GM21381 (cell line): ENCODE measurements at regions not wholly inside any gene's neighbourhood (a gene's known extent, or its start where the extent isn't known, plus 50 kb on each side); places are given as distances from the start of the nearest gene placed in this dataset.

Experiments used
- ATAC-seq: cut with Tn5 transposase; IDR thresholded peaks from one replicate; pipeline ENCODE4 v1.9.1; 2021; ENCODE audit warnings: mild to moderate bottlenecking, moderate library complexity; ENCODE audit not compliant: unreplicated experiment

DNA sequence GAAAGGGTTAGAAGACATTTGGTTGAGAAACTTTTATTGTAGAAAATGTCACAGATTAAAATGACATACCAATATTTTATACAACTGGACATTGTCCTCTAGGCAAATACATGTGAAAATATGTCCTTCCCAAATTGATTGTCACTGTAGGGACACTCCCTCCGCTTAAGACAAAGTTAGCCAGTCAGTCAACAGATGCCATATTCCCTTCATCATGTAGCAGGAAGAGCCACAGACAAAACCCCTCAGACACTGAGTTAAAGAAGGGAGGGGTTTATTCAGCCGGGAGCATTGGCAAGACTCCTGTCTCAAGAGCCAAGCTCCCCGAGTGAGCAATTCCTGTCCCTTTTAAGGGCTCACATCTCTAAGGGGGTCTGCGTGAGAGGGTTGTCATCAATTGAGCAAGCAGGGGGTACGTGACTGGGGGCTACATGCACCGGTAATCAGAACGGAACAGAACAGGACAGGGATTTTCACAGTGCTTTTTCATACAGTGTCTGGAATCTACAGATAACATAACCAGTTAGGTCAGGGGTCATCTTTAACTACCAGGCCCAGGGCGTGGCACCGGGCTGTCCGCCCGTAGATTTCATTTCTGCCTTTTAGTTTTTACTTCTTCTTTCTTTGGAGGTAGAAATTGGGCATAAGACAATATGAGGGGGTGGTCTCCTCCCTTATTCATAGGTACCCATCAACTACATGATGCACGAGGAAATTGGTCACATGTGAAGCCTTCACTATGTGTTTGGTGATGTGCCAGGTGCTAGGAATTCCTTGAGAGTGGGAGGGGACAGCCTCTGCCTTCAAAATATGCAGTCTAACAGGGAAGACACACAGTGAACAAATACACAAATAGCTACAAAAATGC lies 155.7 kb upstream of the CDYL start:
- ATAC-seq = no peak

- no peak for ATAC-seq
Measured at GRCh38 chr6:4616311-4616710, 159.9 kb upstream of the CDYL start.

- ATAC-seq = no peak
Measured at GRCh38 chr6:4615891-4616290, 160.3 kb upstream of the CDYL start.

- ATAC-seq = no peak
Measured at GRCh38 chr6:4615231-4615630, 161.0 kb upstream of the CDYL start.

- no peak for ATAC-seq
Measured at GRCh38 chr6:4614637-4615036, 161.6 kb upstream of the CDYL start.

DNA sequence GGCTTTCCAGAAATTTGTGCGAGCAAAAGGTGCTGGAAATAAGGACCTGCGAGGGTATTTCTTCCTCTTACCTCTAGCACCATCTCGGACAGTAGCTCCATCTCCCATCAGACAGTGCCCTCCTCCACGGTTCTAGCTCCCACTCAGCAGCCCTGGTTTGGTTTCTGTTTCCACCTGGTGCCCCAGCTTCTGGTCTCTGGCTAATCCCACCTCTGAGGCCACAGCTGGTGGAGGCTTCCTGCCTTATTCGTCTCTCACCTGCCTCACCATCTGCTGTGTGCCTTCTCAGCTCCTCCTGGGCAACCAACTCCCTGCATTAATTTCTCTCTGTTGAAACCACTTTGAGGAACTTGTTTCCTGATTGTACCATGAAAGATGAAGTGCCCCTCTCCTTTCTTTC lies 162.4 kb upstream of the CDYL start:
- no peak for ATAC-seq

DNA sequence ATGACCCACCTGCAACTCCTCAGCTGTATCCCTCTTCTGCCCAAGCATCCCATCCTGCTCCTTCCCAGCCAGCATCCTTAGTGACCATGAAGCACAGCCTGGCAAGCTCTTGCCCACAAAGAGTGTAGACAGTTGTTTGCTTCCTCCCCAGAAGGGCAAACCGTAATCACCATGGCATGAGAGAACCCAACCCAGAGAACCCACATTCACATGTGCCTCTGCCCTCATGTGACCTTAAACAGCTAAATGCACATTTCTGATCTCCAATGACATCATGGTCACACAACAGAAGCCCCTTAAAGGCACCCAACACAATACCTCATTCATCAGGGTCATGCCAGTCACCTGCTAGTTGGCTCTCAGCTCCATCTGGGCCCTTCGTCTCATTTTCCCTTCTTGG lies 162.8 kb upstream of the CDYL start:
- no peak for ATAC-seq

DNA sequence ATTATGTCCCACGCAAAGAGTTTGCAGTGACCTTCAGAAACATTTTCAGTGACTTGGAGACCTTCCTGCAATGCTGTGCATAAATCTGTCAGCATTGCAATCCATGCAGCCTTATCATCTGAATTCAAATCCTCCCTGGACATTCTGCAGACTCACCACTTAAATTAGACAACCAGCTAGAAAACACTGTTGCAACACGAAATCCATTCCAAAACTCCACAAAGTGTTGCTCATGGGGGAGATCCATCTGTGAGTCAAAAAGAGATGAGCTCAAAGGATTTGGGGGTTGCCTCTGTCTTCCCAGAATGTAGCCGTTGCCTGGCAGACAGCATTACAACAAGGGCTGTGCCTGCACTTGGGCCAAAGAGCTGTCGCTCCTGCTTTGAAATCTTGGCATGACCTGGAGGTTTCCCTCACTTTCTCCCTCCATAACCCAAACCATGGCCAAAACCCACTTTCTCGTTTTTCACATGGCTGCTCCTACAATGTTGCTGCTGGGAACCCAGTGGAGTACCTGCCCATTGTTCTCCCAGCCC lies 163.5 kb upstream of the CDYL start:
- ATAC-seq = no peak

GRCh38 chr6:4611429-4612129 lies 164.6 kb upstream of the CDYL start:
- ATAC-seq = no peak

DNA sequence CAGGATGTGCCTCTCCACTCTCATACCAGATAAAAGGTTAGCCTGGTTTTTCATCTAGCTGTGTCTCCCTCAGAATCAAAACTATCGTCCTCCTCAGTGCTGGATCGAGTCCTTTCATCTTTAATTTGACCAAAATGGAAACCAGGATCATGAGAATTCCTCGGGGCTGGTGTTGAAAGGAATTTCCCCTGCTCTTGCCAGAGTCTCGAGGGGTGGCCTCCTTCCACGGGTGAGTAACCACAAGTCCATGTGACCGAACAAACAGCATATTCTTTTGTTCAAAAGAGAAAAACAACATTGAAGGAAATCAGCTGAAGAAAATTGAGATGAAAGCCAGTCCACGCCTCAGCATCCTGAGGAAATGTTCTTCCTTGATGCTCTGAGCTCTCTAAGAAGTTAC lies 165.9 kb upstream of the CDYL start:
- ATAC-seq = no peak

DNA sequence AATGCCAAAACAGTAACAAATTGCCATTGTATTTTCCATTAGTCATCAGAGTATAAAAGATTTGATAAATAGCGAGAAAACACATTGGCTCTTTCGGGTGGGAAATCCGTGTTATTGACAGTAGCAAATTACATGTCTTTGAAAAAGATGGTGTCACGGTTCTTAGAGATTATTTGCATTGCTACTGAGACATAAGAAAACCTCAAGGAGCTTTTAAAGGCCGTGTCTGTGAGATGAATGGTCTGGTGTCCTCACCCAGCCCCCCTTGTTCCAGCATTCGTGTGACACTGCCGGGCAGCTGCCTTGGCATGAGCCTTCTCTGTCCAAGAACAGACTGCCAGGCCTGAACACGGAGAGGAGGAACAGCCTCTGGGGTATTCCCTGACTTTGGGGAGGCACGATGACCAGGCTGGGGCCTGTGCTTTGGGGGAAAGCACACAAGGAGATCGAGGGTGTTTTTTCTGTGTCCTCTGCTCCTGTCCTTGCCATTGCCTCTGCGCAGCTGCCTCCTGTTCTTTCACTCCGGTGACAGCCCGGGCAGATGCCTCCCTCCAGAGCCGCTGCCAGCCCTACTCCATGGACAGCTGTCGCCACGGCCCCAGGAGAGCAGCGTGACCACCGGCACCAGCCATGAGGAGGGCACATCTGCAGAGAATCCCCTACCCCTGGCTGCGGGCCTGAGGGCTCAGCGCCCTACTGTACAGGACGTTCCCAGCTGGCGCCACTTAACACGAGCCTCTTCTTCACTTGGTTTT lies 167.7 kb upstream of the CDYL start:
- no peak for ATAC-seq

- no peak for ATAC-seq
Measured at GRCh38 chr6:4607793-4608192, 168.4 kb upstream of the CDYL start.

DNA sequence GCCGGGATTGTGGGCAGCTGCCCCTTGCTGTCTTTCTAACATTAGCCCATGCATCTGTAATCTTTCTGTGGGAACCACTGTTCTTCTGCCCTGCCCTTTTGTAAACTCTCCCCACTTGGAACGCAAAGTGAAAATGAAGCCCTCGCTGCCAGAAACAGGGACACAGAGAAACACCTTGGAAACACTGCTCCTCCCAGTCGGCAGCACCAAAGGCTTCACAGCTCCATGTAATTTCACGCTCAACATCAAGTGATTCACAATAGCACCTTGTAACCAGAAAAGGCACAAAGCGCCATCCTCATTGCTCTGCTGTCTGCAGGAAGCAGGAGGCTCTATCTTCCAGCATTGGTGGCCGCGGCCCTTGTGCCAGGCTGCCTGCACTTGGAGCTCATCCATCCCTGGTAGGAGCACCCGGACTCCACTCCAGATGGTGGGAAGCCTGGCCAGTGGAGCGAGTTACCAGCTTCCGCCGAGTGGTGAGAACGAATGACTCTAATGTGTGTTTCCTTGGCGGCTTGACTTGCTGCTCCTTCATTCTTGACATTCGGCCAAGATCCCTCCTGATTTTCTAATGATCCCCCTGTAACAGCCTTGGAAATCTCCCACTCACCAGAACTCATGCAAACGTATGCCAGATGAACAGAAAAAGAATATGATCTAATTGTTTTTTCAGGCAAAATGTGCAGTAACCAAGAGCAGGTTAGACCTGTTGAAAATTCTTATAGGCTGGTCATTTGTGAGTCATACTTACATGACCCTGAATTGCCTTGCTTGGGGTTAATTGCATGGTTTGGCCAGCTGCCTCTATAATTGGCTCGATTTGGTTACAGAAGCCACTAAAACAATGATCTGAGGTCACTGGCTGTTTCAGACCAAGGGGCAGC lies 169.1 kb upstream of the CDYL start:
- no peak for ATAC-seq

- no peak for ATAC-seq
Measured at GRCh38 chr6:4606016-4606415, 170.2 kb upstream of the CDYL start.

DNA sequence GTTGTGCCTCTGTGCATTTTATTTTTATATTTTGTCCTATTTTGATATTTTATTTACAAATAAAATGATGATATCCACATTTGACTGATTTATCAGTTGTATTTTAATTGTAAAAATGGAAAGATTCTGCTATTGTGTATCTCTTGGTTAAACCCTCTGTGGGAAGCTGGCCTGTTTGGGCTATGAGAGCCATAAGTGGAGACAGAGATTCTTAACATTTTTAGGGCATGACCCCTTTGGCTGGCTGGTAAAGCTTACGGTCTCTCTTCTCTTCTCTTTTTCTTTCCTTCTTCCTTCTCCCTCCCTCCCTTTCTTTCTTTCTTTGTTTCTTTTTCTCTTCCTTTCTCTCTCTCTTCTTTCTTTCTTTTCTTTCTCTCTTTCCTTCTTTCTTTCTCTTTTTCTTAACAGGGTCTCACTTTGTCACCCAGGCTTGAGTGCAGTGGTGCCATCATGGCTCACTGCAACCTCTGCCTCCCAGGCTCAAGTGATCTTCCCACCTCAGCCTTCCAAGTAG lies 172.3 kb upstream of the CDYL start:
- ATAC-seq = no peak

DNA sequence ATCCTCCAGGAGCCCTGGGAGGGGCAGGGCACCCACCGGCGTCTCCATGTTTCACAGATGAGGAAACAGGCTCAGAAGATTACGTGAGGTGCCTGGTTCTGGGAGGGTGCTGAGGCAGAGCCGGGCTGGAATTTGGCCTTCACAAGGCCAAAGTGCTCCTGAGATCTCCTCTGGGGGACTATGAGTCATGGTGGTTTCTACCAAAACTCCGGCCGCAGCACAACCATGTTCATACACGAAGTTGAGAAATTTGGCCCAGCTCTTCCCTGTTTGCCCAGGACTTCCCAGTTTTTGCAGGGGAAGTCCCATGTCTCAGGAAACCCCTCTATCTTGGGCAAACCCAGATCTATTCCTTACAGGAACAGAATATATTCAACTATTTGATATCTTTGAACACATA lies 172.9 kb upstream of the CDYL start:
- ATAC-seq = no peak

DNA sequence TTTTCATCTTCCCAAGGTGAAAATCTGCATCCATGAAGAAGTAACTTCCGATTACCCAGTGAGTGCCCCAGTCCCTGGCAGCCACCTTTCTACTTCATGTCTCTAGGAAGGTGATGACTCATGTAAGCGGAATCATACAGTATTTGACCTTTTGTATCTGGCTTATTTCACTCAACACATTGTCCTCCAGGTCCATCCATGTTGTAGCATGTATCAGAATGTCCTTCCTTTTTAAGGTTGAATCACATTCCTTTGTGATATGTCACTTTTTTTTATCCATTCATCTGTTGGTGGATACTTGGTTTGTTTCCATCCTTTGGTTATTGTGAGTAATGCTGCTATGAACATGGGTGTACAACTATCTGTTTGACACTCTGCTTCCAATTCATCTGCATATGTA lies 176.3 kb upstream of the CDYL start:
- ATAC-seq = no peak

DNA sequence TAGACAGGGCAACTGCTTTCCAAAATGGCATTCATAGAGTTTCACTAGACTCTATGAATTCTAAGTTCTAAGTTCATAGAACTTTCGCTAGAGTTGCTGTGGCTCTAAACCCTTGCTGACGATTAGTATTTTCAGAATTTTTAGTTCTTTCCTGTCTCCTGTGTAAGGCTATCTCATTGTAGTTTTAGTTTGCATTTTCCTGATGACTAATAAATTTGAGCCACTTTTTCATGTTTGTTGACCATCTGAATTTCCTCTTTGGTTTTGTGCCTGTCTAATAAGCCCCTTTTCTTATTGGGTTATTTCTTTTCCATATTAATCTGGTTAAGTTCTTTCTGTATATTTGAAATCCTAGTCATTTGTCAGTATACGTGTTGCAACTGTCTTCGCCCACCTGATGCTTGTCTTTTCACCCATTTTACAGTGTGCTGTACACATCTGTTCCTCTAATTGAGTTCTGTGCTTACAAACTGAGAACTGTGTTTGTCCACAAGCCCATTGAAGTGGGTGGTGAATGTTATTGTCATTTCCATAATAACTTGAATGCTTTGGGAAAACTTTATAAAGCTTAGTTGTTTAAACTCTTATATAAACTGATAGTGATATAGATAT lies 177.7 kb upstream of the CDYL start:
- no peak for ATAC-seq

- no peak for ATAC-seq
Measured at GRCh38 chr6:4593951-4594350, 182.3 kb upstream of the CDYL start.

DNA sequence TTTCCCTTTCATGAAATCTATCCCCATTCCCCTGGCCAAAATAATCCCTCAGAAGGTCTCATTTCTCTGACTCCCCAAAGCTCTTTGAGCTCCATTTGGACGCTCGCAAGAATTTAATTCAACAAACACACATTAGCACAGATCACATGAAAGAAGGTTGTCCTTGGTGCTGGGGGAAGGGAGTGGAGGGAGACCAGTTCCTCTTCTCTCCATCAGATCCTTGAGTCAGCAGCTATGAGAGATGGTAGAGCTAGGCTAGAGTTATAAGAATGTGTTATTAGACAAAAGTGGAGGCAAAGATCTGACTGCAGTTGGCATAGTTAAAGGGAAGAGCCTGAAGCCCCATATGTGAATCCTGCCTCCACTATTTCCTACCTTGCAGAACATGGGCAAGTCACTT lies 184.2 kb upstream of the CDYL start:
- no peak for ATAC-seq
